GM21526 (cell line): ENCODE measurements at regions not wholly inside any gene's neighbourhood (a gene's known extent, or its start where the extent isn't known, plus 50 kb on each side); places are given as distances from the start of the nearest gene placed in this dataset.
"Not testable (repeated sequence)": the region's sequence is repeated elsewhere in the genome, so short reads cannot be mapped to it uniquely, and the experiment has no call there.

Source experiments
- ATAC-seq: cut with Tn5 transposase; IDR thresholded peaks from one replicate; pipeline ENCODE4 v1.9.1; 2021; ENCODE audit warnings: moderate library complexity; ENCODE audit not compliant: unreplicated experiment, low FRiP score

GRCh38 chr21:39006571-39007311 is 176.5 kb downstream of the PSMG1 start:
- ATAC-seq: no peak

GRCh38 chr21:39005502-39005787 is 177.8 kb downstream of the PSMG1 start:
- no peak for ATAC-seq

GRCh38 chr21:39004634-39005501 is 178.4 kb downstream of the PSMG1 start:
- ATAC-seq: no peak

GRCh38 chr21:39003982-39004633 is 179.1 kb downstream of the PSMG1 start:
- ATAC-seq: no peak

GRCh38 chr21:39001341-39001740 is 181.9 kb downstream of the PSMG1 start:
- no peak for ATAC-seq

GRCh38 chr21:39000496-39000895 is 182.8 kb downstream of the PSMG1 start:
- no peak for ATAC-seq

GRCh38 chr21:38999161-38999560 is 184.1 kb downstream of the PSMG1 start:
- ATAC-seq: no peak

- ATAC-seq: not testable (repeated sequence)
Measured at GRCh38 chr21:38998281-38998680, 185.0 kb downstream of the PSMG1 start.

- not testable (repeated sequence) for ATAC-seq
Measured at GRCh38 chr21:38997843-38998175, 185.4 kb downstream of the PSMG1 start.

- no peak for ATAC-seq
Measured at GRCh38 chr21:38997051-38997842, 186.0 kb downstream of the PSMG1 start.

GRCh38 chr21:38996355-38996754 is 186.9 kb downstream of the PSMG1 start:
- no peak for ATAC-seq

- no peak for ATAC-seq
Measured at GRCh38 chr21:38995731-38996130, 187.5 kb downstream of the PSMG1 start.

- ATAC-seq: no peak
Measured at GRCh38 chr21:38995071-38995669, 188.1 kb downstream of the PSMG1 start.

GRCh38 chr21:38994042-38994441 is 188.3 kb downstream of the ETS2 start:
- no peak for ATAC-seq

- no peak for ATAC-seq
Measured at GRCh38 chr21:38993561-38993960, 187.8 kb downstream of the ETS2 start.

GRCh38 chr21:38992737-38993136 is 187.0 kb downstream of the ETS2 start:
- ATAC-seq: no peak

GRCh38 chr21:38990424-38990794 is 184.7 kb downstream of the ETS2 start:
- ATAC-seq: no peak

- ATAC-seq: no peak
Measured at GRCh38 chr21:38989745-38990423, 184.2 kb downstream of the ETS2 start.

- ATAC-seq: no peak
Measured at GRCh38 chr21:38989379-38989744, 183.6 kb downstream of the ETS2 start.
